Neural cell (in vitro differentiated cells): ENCODE measurements at regions not wholly inside any gene's neighbourhood (a gene's known extent, or its start where the extent isn't known, plus 50 kb on each side); places are given as distances from the start of the nearest gene placed in this dataset.

Experiments
- H2AFZ ChIP-seq: fragments of 200-600, 300-800 bp; sonication (generic), shearing (Covaris generic); 2 replicates; pipeline ENCODE4 v1.6.0; 2014; ENCODE audit warnings: low read depth, mild to moderate bottlenecking, antibody characterized with exemption, low read length, moderate library complexity
- H3F3A ChIP-seq: fragments of 200-600 bp; shearing (Covaris generic); 2 replicates; pipeline ENCODE4 v1.6.1; 2016; ENCODE audit warnings: mild to moderate bottlenecking, moderate library complexity, mixed read lengths, antibody characterized with exemption, low read length; ENCODE audit not compliant: insufficient read depth, poor library complexity, severe bottlenecking
- H3K27ac ChIP-seq: fragments of 200-600, 300-800 bp; sonication (generic), shearing (Covaris generic); 2 replicates; pipeline ENCODE4 v1.5.1; 2014; ENCODE audit warnings: mild to moderate bottlenecking, low read length, moderate library complexity
- H3K27me3 ChIP-seq: fragments of 300-800, 200-600 bp; sonication (generic), shearing (Covaris generic); 2 replicates; pipeline ENCODE4 v1.6.0; 2014; ENCODE audit warnings: mild to moderate bottlenecking, low read depth, low read length, moderate library complexity; ENCODE audit not compliant: insufficient read depth
- H3K36me3 ChIP-seq: fragments of 300-800, 200-600 bp; sonication (generic), shearing (Covaris generic); 2 replicates; pipeline ENCODE4 v1.5.1; 2014; ENCODE audit warnings: mild to moderate bottlenecking, antibody characterized with exemption, low read length, moderate library complexity; ENCODE audit not compliant: insufficient read depth
- H3K4me2 ChIP-seq: fragments of 300-800, 200-600 bp; sonication (generic), shearing (Covaris generic); 2 replicates; pipeline ENCODE4 v1.6.0; 2014; ENCODE audit warnings: mild to moderate bottlenecking, low read length
- H3K4me3 ChIP-seq: fragments of 300-800, 200-600 bp; sonication (generic), shearing (Covaris generic); 2 replicates; pipeline ENCODE4 v1.5.1; 2014; ENCODE audit warnings: mild to moderate bottlenecking, low read length, moderate library complexity
- H3K79me2 ChIP-seq: fragments of 200-600 bp; shearing (Covaris generic); replicated peaks from 2 replicates; pipeline ENCODE4 v1.6.0; 2014; ENCODE audit warnings: mild to moderate bottlenecking, low read length, moderate library complexity; ENCODE audit not compliant: insufficient read depth
- H3K9ac ChIP-seq: fragments of 300-800, 200-600 bp; sonication (generic), shearing (Covaris generic); 2 replicates; pipeline ENCODE4 v1.6.1; 2016; ENCODE audit warnings: mild to moderate bottlenecking, low read length, mixed read lengths
- H3K9me2 ChIP-seq: fragments of 200-600 bp; shearing (Covaris generic); 2 replicates; pipeline ENCODE4 v1.6.1; 2016; ENCODE audit warnings: mild to moderate bottlenecking, low read length, mixed read lengths; ENCODE audit not compliant: insufficient read depth
- H3K9me3 ChIP-seq: fragments of 200-600, 300-800 bp; sonication (generic), shearing (Covaris generic); 2 replicates; pipeline ENCODE4 v1.6.1; 2016; ENCODE audit warnings: mild to moderate bottlenecking, mixed run types, low read length, moderate library complexity, mixed read lengths
- H4K20me1 ChIP-seq: fragments of 200-600 bp; shearing (Covaris generic); 2 replicates; pipeline ENCODE4 v1.6.1; 2016; ENCODE audit warnings: mild to moderate bottlenecking, mixed run types; ENCODE audit not compliant: insufficient read depth
- CTCF ChIP-seq: fragments of 450-650 bp; IDR thresholded peaks from 2 replicates; pipeline ENCODE4 v1.5.1; 2014; ENCODE audit warnings: antibody characterized with exemption, mild to moderate bottlenecking, moderate library complexity; ENCODE audit not compliant: poor library complexity, severe bottlenecking
- EP300 ChIP-seq: fragments of 450-650 bp; conservative IDR thresholded peaks from 2 replicates; pipeline ENCODE4 v1.6.1; 2014; ENCODE audit warnings: antibody characterized with exemption, mild to moderate bottlenecking, moderate library complexity; ENCODE audit not compliant: poor library complexity, severe bottlenecking
- EZH2 ChIP-seq: fragments of 200-600, 300-800 bp; shearing (Covaris generic), sonication (generic); IDR thresholded peaks from 2 replicates; pipeline ENCODE4 v1.6.1; 2014; ENCODE audit warnings: antibody characterized with exemption, low read length, borderline replicate concordance, mild to moderate bottlenecking; ENCODE audit not compliant: insufficient read depth, poor library complexity, severe bottlenecking
- MXI1 ChIP-seq: fragments of 450-650 bp; conservative IDR thresholded peaks from 2 replicates; pipeline ENCODE4 v1.6.1; 2014; ENCODE audit warnings: antibody characterized with exemption, mild to moderate bottlenecking; ENCODE audit not compliant: poor library complexity, severe bottlenecking
- POLR2AphosphoS5 ChIP-seq: IDR thresholded peaks from 2 replicates; pipeline ENCODE4 v1.6.1; 2012
- RAD21 ChIP-seq: fragments of 450-650 bp; conservative IDR thresholded peaks from 2 replicates; pipeline ENCODE4 v1.6.1; 2014; ENCODE audit warnings: antibody characterized with exemption, mild to moderate bottlenecking, moderate library complexity
- REST ChIP-seq: IDR thresholded peaks from 2 replicates; pipeline ENCODE4 v1.6.1; 2012; ENCODE audit warnings: borderline replicate concordance
- SMC3 ChIP-seq: fragments of 450-650 bp; conservative IDR thresholded peaks from 2 replicates; pipeline ENCODE4 v1.6.1; 2014; ENCODE audit warnings: antibody characterized with exemption, mild to moderate bottlenecking, moderate library complexity; ENCODE audit not compliant: poor library complexity
- TAF1 ChIP-seq: IDR thresholded peaks from 2 replicates; pipeline ENCODE4 v1.6.1; 2012; ENCODE audit warnings: low read depth

- no peaks in the 10 kb centered on the region for H3F3A ChIP-seq
- H3K4me2 ChIP-seq: no peak overlapping the region
- H3K79me2 ChIP-seq: no peaks in the 10 kb centered on the region
- no peak overlapping the region for H3K27ac ChIP-seq
- no peak for TF ChIP-seq RAD21
- no peak for TF ChIP-seq SMC3
- no peak for TF ChIP-seq EP300
- no peak for TF ChIP-seq REST
- TF ChIP-seq EZH2: no peak
- TF ChIP-seq POLR2AphosphoS5: no peak
- no peak for TF ChIP-seq TAF1
- no peak for TF ChIP-seq MXI1
- TF ChIP-seq CTCF: no peak
- H2AFZ ChIP-seq: no peak overlapping the region
- no peaks in the 10 kb centered on the region for H3K9me3 ChIP-seq
- H3K9me2 ChIP-seq: no peaks in the 10 kb centered on the region
- no peak overlapping the region for H3K4me3 ChIP-seq
- no peaks in the 10 kb centered on the region for H4K20me1 ChIP-seq
- no peaks in the 10 kb centered on the region for H3K27me3 ChIP-seq
- no peaks in the 10 kb centered on the region for H3K36me3 ChIP-seq
- no peak overlapping the region for H3K9ac ChIP-seq
Observed at GRCh38 chr2:150812664-150813367, 325.3 kb upstream of the RND3 start.

- Histone ChIP-seq H4K20me1 (no peaks in the 10 kb centered on the region), H3K4me3 (no peak overlapping the region), H3K36me3 (no peaks in the 10 kb centered on the region), H3F3A (no peaks in the 10 kb centered on the region), H3K9me3 (no peaks in the 10 kb centered on the region), H3K27ac (no peak overlapping the region), H3K9me2 (no peaks in the 10 kb centered on the region), H3K4me2 (no peak overlapping the region), H3K9ac (no peak overlapping the region), H2AFZ (no peak overlapping the region), H3K79me2 (no peaks in the 10 kb centered on the region), H3K27me3 (no peaks in the 10 kb centered on the region)
- TF ChIP-seq POLR2AphosphoS5: no peak
- no peak for TF ChIP-seq TAF1
- TF ChIP-seq CTCF: no peak
- TF ChIP-seq EP300: no peak
- no peak for TF ChIP-seq REST
- TF ChIP-seq SMC3: no peak
- no peak for TF ChIP-seq MXI1
- TF ChIP-seq EZH2: no peak
- TF ChIP-seq RAD21: no peak
Observed at GRCh38 chr2:150812066-150812465, 324.6 kb upstream of the RND3 start.
